ENCODE measurements at regions not wholly inside any gene's neighbourhood (a gene's known extent, or its start where the extent isn't known, plus 50 kb on each side); places are given as distances from the start of the nearest gene placed in this dataset.

GRCh38 chr5:3320317-3320875 is 275.2 kb upstream of the IRX1 start:
- Histone ChIP-seq H2AFZ (ENCODE audit: insufficient read depth, low read depth, low read length, poor library complexity, severe bottlenecking) (no peak overlapping the region), H4K20me1 (ENCODE audit: control insufficient read depth, insufficient read depth, low read length, poor library complexity, severe bottlenecking) (no peaks in the 10 kb centered on the region), H3K27me3 (replicated peaks in 1 of 4; ENCODE audit: control extremely low read depth in 1 of 4, control insufficient read depth in 3 of 4, insufficient read depth in 4 of 4, low read length in 3 of 4) (no peaks in the 10 kb centered on the region), H3K9me3 (ENCODE audit: control extremely low read depth in 1 of 3, control insufficient read depth in 2 of 3, insufficient read depth in 1 of 3, low read length in 2 of 3) (peaks cover 0 to 19% (median 0%) of the 10 kb centered on the region in 3 donors), H3K4me2 (replicated peaks; ENCODE audit: low read depth, low read length, poor library complexity, severe bottlenecking) (no peak overlapping the region), H3K79me2 (ENCODE audit: control insufficient read depth, insufficient read depth, low read length) (no peaks in the 10 kb centered on the region), H3K36me3 (replicated peaks in 1 of 2; ENCODE audit: control extremely low read depth in 1 of 2, control insufficient read depth in 1 of 2, extremely low read depth in 1 of 2, insufficient read depth in 2 of 2, low read length in 1 of 2) (no peaks in the 10 kb centered on the region), H3K4me3 (ENCODE audit: control extremely low read depth in 1 of 5, extremely low read depth in 1 of 5, insufficient read depth in 1 of 5, low read depth in 2 of 5, low read length in 4 of 5) (no peak overlapping the region), H3K9ac (ENCODE audit: low read length) (no peak overlapping the region), H3K4me1 (ENCODE audit: control insufficient read depth in 2 of 2, insufficient read depth in 2 of 2, low read length in 2 of 2) (no peaks in the 10 kb centered on the region), H3K27ac (ENCODE audit: low read length in 2 of 2) (no peak overlapping the region)
- Mint-ChIP-seq H3K4me3 (no peak overlapping the region), H3K9me3 (ENCODE audit: insufficient read depth) (no peaks in the 10 kb centered on the region), H3K4me1 (no peaks in the 10 kb centered on the region), H3K27me3 (no peaks in the 10 kb centered on the region), H3K27ac (no peak overlapping the region)
- no peak for TF ChIP-seq EZH2 (IDR thresholded peaks at IDR 0.05; ENCODE audit: borderline replicate concordance, insufficient read depth, low read depth, low read length, poor library complexity, severe bottlenecking)
- intact Hi-C loops (cut with micrococcal nuclease) = no loop called here
- 81% methylated on average over 17 of the region's 19 CpGs for WGBS (ENCODE audit: insufficient coverage)
- CTCF ChIA-PET = no interaction called here
- POLR2A ChIA-PET = no interaction called here
- DNase-seq (no peak), ATAC-seq (ENCODE audit: low read depth) (no peak)

GRCh38 chr5:3317051-3317795 is 278.4 kb upstream of the IRX1 start:
- H2AFZ ChIP-seq (ENCODE audit: insufficient read depth, low read depth, low read length, poor library complexity, severe bottlenecking) = no peak overlapping the region
- H3K4me1 Mint-ChIP-seq = no peaks in the 10 kb centered on the region
- H3K79me2 ChIP-seq (ENCODE audit: control insufficient read depth, insufficient read depth, low read length) = no peaks in the 10 kb centered on the region
- H3K9me3 ChIP-seq (ENCODE audit: control extremely low read depth in 1 of 3, control insufficient read depth in 2 of 3, insufficient read depth in 1 of 3, low read length in 2 of 3) = peaks cover 0 to 7% (median 0%) of the 10 kb centered on the region in 3 donors
- H3K27ac ChIP-seq (ENCODE audit: low read length in 2 of 2) = no peak overlapping the region
- no peaks in the 10 kb centered on the region for H3K27me3 Mint-ChIP-seq
- POLR2A ChIA-PET = no interaction called here
- no peak overlapping the region for H3K9ac ChIP-seq (ENCODE audit: low read length)
- no peaks in the 10 kb centered on the region for H3K27me3 ChIP-seq (replicated peaks in 1 of 4; ENCODE audit: control extremely low read depth in 1 of 4, control insufficient read depth in 3 of 4, insufficient read depth in 4 of 4, low read length in 3 of 4)
- intact Hi-C loops (cut with micrococcal nuclease) = no loop called here
- no peaks in the 10 kb centered on the region for H3K36me3 ChIP-seq (replicated peaks in 1 of 2; ENCODE audit: control extremely low read depth in 1 of 2, control insufficient read depth in 1 of 2, extremely low read depth in 1 of 2, insufficient read depth in 2 of 2, low read length in 1 of 2)
- no peak overlapping the region for H3K4me3 ChIP-seq (ENCODE audit: control extremely low read depth in 1 of 5, extremely low read depth in 1 of 5, insufficient read depth in 1 of 5, low read depth in 2 of 5, low read length in 4 of 5)
- no peak overlapping the region for H3K4me3 Mint-ChIP-seq
- H4K20me1 ChIP-seq (ENCODE audit: control insufficient read depth, insufficient read depth, low read length, poor library complexity, severe bottlenecking) = no peaks in the 10 kb centered on the region
- 93% methylated on average over 4 of the region's 10 CpGs for WGBS (ENCODE audit: insufficient coverage)
- no peaks in the 10 kb centered on the region for H3K4me1 ChIP-seq (ENCODE audit: control insufficient read depth in 2 of 2, insufficient read depth in 2 of 2, low read length in 2 of 2)
- TF ChIP-seq CTCF (IDR thresholded peaks at IDR 0.05) (no peak), EZH2 (IDR thresholded peaks at IDR 0.05; ENCODE audit: borderline replicate concordance, insufficient read depth, low read depth, low read length, poor library complexity, severe bottlenecking) (no peak)
- H3K4me2 ChIP-seq (replicated peaks; ENCODE audit: low read depth, low read length, poor library complexity, severe bottlenecking) = no peak overlapping the region
- ATAC-seq (ENCODE audit: low read depth) (no peak), DNase-seq (no peak)
- CTCF ChIA-PET = no interaction called here
- H3K27ac Mint-ChIP-seq = no peak overlapping the region
- no peaks in the 10 kb centered on the region for H3K9me3 Mint-ChIP-seq (ENCODE audit: insufficient read depth)
